ENCODE measurements at regions not wholly inside any gene's neighbourhood (a gene's known extent, or its start where the extent isn't known, plus 50 kb on each side); places are given as distances from the start of the nearest gene placed in this dataset.

GRCh38 chr20:40584130-40584809 lies 104.8 kb downstream of the MAFB start:
- Histone ChIP-seq H3F3A (ENCODE audit: insufficient read depth) (no peaks in the 10 kb centered on the region), H3K4me3 (ENCODE audit: insufficient read depth, low read length, poor library complexity, severe bottlenecking) (no peak overlapping the region), H4K20me1 (ENCODE audit: low read depth, low read length) (no peaks in the 10 kb centered on the region), H3K4me2 (ENCODE audit: low read depth, low read length, poor library complexity, severe bottlenecking) (no peak overlapping the region), H3K9ac (ENCODE audit: low read length) (no peak overlapping the region), H3K27me3 (ENCODE audit: low read length) (no peaks in the 10 kb centered on the region), H3K27ac (ENCODE audit: low read depth, low read length) (no peak overlapping the region), H3K79me2 (ENCODE audit: insufficient read depth, low read length) (no peaks in the 10 kb centered on the region), H3K36me3 (ENCODE audit: low read length) (no peaks in the 10 kb centered on the region), H2AFZ (ENCODE audit: low read depth, low read length, severe bottlenecking) (no peak overlapping the region), H3K9me3 (ENCODE audit: insufficient read depth, low read length) (no peaks in the 10 kb centered on the region), H3K9me2 (replicated peaks; ENCODE audit: insufficient read depth, low read length) (no peaks in the 10 kb centered on the region)
- TF ChIP-seq, protein P1, sequence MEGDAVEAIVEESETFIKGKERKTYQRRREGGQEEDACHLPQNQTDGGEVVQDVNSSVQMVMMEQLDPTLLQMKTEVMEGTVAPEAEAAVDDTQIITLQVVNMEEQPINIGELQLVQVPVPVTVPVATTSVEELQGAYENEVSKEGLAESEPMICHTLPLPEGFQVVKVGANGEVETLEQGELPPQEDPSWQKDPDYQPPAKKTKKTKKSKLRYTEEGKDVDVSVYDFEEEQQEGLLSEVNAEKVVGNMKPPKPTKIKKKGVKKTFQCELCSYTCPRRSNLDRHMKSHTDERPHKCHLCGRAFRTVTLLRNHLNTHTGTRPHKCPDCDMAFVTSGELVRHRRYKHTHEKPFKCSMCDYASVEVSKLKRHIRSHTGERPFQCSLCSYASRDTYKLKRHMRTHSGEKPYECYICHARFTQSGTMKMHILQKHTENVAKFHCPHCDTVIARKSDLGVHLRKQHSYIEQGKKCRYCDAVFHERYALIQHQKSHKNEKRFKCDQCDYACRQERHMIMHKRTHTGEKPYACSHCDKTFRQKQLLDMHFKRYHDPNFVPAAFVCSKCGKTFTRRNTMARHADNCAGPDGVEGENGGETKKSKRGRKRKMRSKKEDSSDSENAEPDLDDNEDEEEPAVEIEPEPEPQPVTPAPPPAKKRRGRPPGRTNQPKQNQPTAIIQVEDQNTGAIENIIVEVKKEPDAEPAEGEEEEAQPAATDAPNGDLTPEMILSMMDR (IDR thresholded peaks at IDR 0.05; ENCODE audit: insufficient read depth, low read length, poor library complexity, severe bottlenecking): no peak
- no peak for TF ChIP-seq EZH2phosphoT487 (conservative IDR thresholded peaks at IDR 0.05; ENCODE audit: low read length)

DNA sequence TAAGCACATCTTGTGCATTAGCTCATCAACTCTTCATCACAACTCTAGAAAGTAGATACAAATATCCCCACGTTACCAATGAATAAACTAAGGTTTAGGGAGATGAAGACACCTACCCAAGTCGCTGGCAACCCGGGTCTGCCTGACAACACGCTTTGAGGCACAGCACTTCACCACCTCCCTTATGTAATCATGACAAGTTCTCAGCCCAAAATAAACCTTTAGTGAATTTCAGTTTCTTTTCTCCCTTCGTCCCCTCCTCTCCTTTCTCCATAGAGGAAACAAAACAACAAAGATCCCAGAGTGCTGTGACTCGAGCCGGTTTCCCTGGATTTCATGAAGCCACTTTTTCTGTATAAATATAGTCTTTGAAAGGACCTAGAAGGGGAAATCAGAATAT lies 105.4 kb downstream of the MAFB start:
- H3K9ac ChIP-seq (ENCODE audit: low read length): no peak overlapping the region
- H3F3A ChIP-seq (ENCODE audit: insufficient read depth): no peaks in the 10 kb centered on the region
- no peaks in the 10 kb centered on the region for H3K9me2 ChIP-seq (replicated peaks; ENCODE audit: insufficient read depth, low read length)
- TF ChIP-seq, protein P1 (IDR thresholded peaks at IDR 0.05; ENCODE audit: insufficient read depth, low read length, poor library complexity, severe bottlenecking): no peak
- TF ChIP-seq EZH2phosphoT487 (conservative IDR thresholded peaks at IDR 0.05; ENCODE audit: low read length): no peak
- H3K4me3 ChIP-seq (ENCODE audit: insufficient read depth, low read length, poor library complexity, severe bottlenecking): no peak overlapping the region
- H3K79me2 ChIP-seq (ENCODE audit: insufficient read depth, low read length): no peaks in the 10 kb centered on the region
- no peak overlapping the region for H3K4me2 ChIP-seq (ENCODE audit: low read depth, low read length, poor library complexity, severe bottlenecking)
- H3K27me3 ChIP-seq (ENCODE audit: low read length): no peaks in the 10 kb centered on the region
- no peaks in the 10 kb centered on the region for H4K20me1 ChIP-seq (ENCODE audit: low read depth, low read length)
- H3K9me3 ChIP-seq (ENCODE audit: insufficient read depth, low read length): no peaks in the 10 kb centered on the region
- H3K27ac ChIP-seq (ENCODE audit: low read depth, low read length): no peak overlapping the region
- H3K36me3 ChIP-seq (ENCODE audit: low read length): no peaks in the 10 kb centered on the region
- no peak overlapping the region for H2AFZ ChIP-seq (ENCODE audit: low read depth, low read length, severe bottlenecking)

GRCh38 chr20:40583205-40583604 lies 105.8 kb downstream of the MAFB start:
- Histone ChIP-seq H3F3A (ENCODE audit: insufficient read depth) (no peaks in the 10 kb centered on the region), H3K9me2 (replicated peaks; ENCODE audit: insufficient read depth, low read length) (no peaks in the 10 kb centered on the region), H4K20me1 (ENCODE audit: low read depth, low read length) (no peaks in the 10 kb centered on the region), H3K36me3 (ENCODE audit: low read length) (no peaks in the 10 kb centered on the region), H3K27ac (ENCODE audit: low read depth, low read length) (no peak overlapping the region), H2AFZ (ENCODE audit: low read depth, low read length, severe bottlenecking) (no peak overlapping the region), H3K79me2 (ENCODE audit: insufficient read depth, low read length) (no peaks in the 10 kb centered on the region), H3K27me3 (ENCODE audit: low read length) (no peaks in the 10 kb centered on the region), H3K4me2 (ENCODE audit: low read depth, low read length, poor library complexity, severe bottlenecking) (no peak overlapping the region), H3K9me3 (ENCODE audit: insufficient read depth, low read length) (no peaks in the 10 kb centered on the region), H3K9ac (ENCODE audit: low read length) (no peak overlapping the region), H3K4me3 (ENCODE audit: insufficient read depth, low read length, poor library complexity, severe bottlenecking) (no peak overlapping the region)
- TF ChIP-seq, protein P1 (IDR thresholded peaks at IDR 0.05; ENCODE audit: insufficient read depth, low read length, poor library complexity, severe bottlenecking): no peak
- no peak for TF ChIP-seq EZH2phosphoT487 (conservative IDR thresholded peaks at IDR 0.05; ENCODE audit: low read length)

Measured in SU-DHL-6 (cell line).